ENCODE measurements at regions not wholly inside any gene's neighbourhood (a gene's known extent, or its start where the extent isn't known, plus 50 kb on each side); places are given as distances from the start of the nearest gene placed in this dataset.

DNA sequence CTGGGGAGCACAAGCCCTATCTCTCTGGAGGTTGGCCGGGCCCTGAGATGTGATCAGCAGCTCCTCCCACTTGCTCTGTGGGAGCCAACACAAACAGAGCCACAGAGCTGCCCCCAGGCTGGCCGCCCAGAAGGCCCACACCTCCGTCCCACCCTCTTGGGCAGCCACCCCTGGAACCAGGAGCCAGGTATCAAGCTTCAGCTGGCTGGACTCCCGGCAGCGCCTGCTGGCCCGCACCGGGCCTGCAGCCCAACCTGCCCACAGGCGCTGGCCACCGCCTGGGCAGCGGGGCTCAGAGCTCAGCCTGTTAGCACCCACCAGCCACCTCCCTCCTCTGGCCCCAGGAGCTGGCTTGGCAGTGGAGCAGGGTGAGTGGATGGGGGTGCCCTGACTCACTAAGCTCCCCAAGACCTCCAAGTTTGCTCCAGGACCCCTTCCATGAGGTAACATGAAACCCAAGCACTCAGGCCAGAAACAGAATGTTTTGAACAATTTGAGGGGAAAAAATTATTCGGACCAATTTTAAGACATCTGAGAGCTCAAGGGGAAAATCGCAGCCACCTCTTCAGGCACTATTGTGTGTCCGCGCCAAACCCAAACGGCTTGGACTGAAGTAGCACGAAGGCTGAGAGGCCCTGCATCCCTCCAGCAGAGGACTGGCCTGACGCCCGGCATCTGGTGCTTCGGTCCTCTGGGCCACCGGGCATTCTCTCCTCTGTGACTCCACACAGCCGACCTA lies 450.8 kb downstream of the SOX6 start:
- DNase-seq (ENCODE audit: low read depth in 2 of 2) = no peak

GRCh38 chr11:15906481-15907035 lies 449.8 kb downstream of the SOX6 start:
- no peak for DNase-seq (ENCODE audit: low read depth in 2 of 2)

- DNase-seq (ENCODE audit: low read depth in 2 of 2) = no peak
Measured at GRCh38 chr11:15907806-15908205, 448.5 kb downstream of the SOX6 start.

GRCh38 chr11:15909937-15910598 lies 446.3 kb downstream of the SOX6 start:
- DNase-seq (ENCODE audit: low read depth in 2 of 2) = no peak

DNA sequence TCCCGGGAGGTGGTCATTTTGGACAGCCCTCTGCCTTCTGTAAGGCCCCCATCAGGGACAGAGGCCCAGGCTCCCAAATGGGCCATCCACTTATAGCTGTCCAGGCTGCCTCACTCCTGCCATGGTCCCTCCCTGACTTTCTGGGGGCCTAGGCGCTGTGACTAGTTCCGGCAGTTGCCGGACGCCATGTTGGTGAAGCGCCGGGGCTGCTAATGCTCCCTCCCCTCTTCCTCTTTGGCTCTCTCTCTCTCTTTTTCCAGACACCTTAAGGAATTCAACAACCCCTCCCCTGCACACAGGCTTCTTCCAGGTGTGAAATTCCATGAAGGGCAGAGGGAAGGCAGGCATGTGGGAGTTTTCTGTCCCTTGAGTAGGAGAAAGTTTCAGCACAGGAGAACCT lies 445.6 kb downstream of the SOX6 start:
- no peak for DNase-seq (ENCODE audit: low read depth in 2 of 2)

GRCh38 chr11:15911377-15912044 lies 444.8 kb downstream of the SOX6 start:
- no peak for DNase-seq (ENCODE audit: low read depth in 2 of 2)

DNA sequence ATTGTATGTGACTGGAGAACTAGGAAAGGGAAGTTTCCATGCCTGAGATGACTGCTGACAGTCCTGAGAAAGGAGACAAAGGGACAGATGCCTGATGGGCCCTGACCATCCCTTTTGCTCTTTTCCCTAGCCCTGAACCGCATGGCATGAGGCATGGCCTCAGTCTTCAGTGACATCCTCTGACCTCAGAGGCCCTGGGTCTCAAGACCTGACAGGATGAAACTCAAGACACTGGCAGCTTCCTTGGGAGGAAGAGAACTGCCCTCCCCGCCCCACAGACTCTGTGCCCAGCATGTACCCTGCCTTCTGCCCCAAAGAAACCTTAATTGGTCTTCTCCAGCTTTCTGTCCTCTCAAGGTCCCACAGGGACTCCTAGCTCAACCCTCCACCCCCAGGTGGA lies 444.1 kb downstream of the SOX6 start:
- no peak for DNase-seq (ENCODE audit: low read depth in 2 of 2)

DNA sequence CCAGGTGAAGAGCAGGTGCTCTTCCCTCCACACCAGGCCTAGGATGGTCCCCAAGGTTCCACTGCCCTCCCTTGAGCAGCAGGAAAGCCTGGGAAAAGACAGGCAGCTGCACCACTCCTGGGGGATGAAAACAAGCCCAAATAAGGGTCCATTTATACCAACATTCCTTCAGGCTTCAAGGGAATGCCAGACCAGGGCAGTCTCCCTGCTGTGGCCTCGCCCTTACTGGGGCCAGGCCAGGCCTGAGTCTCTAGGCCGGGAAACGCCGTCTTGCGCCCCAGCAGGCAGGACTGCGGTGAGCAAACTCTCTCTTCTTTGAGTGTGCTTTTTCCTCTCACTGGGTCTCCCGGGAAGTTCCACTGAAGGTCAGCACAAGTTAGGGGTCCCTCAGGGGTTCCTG lies 443.5 kb downstream of the SOX6 start:
- DNase-seq (ENCODE audit: low read depth in 2 of 2) = no peak

DNA sequence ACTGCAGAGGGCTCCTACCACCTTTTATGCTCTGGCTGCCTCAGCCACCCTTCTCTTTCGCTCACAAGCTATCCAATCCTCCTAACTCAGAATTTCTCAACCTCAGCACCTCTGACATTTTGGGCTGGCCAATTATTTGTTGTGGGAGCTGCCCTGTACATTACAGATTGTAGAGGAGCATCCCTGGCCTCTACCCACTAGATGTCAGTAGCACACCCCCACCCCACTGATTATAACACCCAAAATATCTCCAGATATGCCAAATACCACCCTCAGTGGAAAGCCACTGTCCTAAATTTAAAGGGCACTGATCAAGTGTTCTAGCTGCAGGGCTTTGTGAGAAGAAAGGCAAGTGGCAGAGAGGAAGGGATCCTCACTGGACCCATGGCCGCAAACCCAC lies 443.1 kb downstream of the SOX6 start:
- DNase-seq (ENCODE audit: low read depth in 2 of 2) = no peak

Data from stimulated activated CD4-positive, alpha-beta T cell treated with anti-CD3 and anti-CD28 coated beads, Interleukin-1b, Interleukin-23, amount 100 ng/mL, for 1 hour (primary cell).